GM10266 (cell line): ENCODE measurements at regions not wholly inside any gene's neighbourhood (a gene's known extent, or its start where the extent isn't known, plus 50 kb on each side); places are given as distances from the start of the nearest gene placed in this dataset.
"Not testable (repeated sequence)": the region's sequence is repeated elsewhere in the genome, so short reads cannot be mapped to it uniquely, and the experiment has no call there.

Experiments used
- DNase-seq: peaks from one replicate; pipeline ENCODE4 v3.0.0; 2012; ENCODE audit errors: extremely low spot score
- CTCF ChIP-seq: IDR thresholded peaks from 2 replicates; pipeline ENCODE4 v1.5.1; 2012; ENCODE audit warnings: mild to moderate bottlenecking, low read depth; ENCODE audit not compliant: control insufficient read depth, insufficient read depth; ENCODE audit errors: missing control alignments

GRCh38 chr6:84579404-84579803 is 185.0 kb downstream of the TBX18 start:
- no peak for TF ChIP-seq CTCF
- no peak for DNase-seq

- TF ChIP-seq CTCF: no peak
- no peak for DNase-seq
These were observed 188.4 kb downstream of the TBX18 start for GRCh38 chr6:84576029-84576428.

- no peak for TF ChIP-seq CTCF
- DNase-seq: no peak
These were observed 189.1 kb downstream of the TBX18 start for GRCh38 chr6:84575264-84575663.

- DNase-seq: no peak
- TF ChIP-seq CTCF: no peak
These were observed 194.5 kb downstream of the TBX18 start for GRCh38 chr6:84569882-84570281.

- DNase-seq: no peak
- TF ChIP-seq CTCF: no peak
These were observed 195.4 kb downstream of the TBX18 start for GRCh38 chr6:84568971-84569370.

GRCh38 chr6:84565718-84566117 is 198.7 kb downstream of the TBX18 start:
- DNase-seq: not testable (repeated sequence)

- TF ChIP-seq CTCF: no peak
- no peak for DNase-seq
These were observed 203.7 kb downstream of the TBX18 start for GRCh38 chr6:84560436-84561390.
